ENCODE measurements at regions not wholly inside any gene's neighbourhood (a gene's known extent, or its start where the extent isn't known, plus 50 kb on each side); places are given as distances from the start of the nearest gene placed in this dataset.

GRCh38 chr2:118403658-118404451 lies 315.6 kb downstream of the INSIG2 start:
- TF ChIP-seq CTCF (IDR thresholded peaks at IDR 0.05) (no peak), POLR2A (IDR thresholded peaks at IDR 0.05) (no peak)

Measured in adrenal gland (tissue), 5 donors.